ENCODE measurements at regions not wholly inside any gene's neighbourhood (a gene's known extent, or its start where the extent isn't known, plus 50 kb on each side); places are given as distances from the start of the nearest gene placed in this dataset.

GRCh38 chr6:3937438-3937837 is 88.3 kb downstream of the FAM50B start:
- TF ChIP-seq GATA3 (IDR thresholded peaks at IDR 0.05; ENCODE audit: low read depth, low read length) (no peak), GATA2 (IDR thresholded peaks at IDR 0.05; ENCODE audit: low read depth, low read length) (no peak)

All from SH-SY5Y (cell line).